Lower leg skin (tissue), 3 donors: ENCODE measurements at regions not wholly inside any gene's neighbourhood (a gene's known extent, or its start where the extent isn't known, plus 50 kb on each side); places are given as distances from the start of the nearest gene placed in this dataset.

Experiments
- POLR2A ChIP-seq, 2 donors: fragments of 450-650 bp; IDR thresholded peaks; one replicate each; pipeline ENCODE4 v1.6.1; 2016 to 2017; ENCODE audit warnings: antibody characterized with exemption in 2 of 2, mild to moderate bottlenecking in 1 of 2, moderate library complexity in 1 of 2
- TF ChIP-seq, protein P1 (sequence below), 3 donors: fragments of 450-650 bp; IDR thresholded peaks; one replicate each; pipeline ENCODE4 v1.5.1; 2016; ENCODE audit warnings: antibody characterized with exemption in 3 of 3, mild to moderate bottlenecking in 3 of 3, moderate library complexity in 2 of 3

DNA sequence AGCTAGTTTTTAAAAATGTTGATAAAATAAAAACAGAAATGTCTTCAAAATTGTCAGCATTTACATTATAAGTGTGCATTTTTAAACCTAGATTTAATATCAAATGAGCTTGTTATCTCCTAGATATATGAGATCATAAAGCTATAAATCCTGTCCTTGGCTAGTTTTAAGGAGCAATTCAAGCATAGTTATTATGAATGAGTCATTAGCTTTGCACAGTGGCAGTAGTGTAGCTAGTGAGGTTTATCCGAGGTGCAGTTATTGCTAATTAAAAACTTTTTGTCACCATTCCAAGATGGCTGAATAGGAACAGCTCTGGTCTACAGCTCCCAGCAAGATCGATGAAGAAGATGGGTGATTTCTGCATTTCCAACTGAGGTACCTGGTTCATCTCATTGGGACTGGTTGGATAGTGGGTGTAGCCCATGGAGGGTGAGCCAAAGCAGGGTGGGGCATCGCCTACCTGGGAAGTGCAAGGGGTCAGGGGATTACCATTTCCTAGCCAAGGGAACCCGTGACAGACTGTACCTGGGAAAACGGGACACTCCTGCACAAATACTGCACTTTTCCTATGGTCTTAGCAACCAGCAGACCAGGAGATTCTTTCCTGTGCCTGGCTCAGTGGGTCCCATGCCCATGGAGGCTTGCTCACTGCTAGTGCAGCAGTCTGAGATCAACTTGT is 108.8 kb upstream of the SYNCRIP start:
- TF ChIP-seq, protein P1, sequence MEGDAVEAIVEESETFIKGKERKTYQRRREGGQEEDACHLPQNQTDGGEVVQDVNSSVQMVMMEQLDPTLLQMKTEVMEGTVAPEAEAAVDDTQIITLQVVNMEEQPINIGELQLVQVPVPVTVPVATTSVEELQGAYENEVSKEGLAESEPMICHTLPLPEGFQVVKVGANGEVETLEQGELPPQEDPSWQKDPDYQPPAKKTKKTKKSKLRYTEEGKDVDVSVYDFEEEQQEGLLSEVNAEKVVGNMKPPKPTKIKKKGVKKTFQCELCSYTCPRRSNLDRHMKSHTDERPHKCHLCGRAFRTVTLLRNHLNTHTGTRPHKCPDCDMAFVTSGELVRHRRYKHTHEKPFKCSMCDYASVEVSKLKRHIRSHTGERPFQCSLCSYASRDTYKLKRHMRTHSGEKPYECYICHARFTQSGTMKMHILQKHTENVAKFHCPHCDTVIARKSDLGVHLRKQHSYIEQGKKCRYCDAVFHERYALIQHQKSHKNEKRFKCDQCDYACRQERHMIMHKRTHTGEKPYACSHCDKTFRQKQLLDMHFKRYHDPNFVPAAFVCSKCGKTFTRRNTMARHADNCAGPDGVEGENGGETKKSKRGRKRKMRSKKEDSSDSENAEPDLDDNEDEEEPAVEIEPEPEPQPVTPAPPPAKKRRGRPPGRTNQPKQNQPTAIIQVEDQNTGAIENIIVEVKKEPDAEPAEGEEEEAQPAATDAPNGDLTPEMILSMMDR (IDR thresholded peaks at IDR 0.05), result no peak
- no peak for TF ChIP-seq POLR2A (IDR thresholded peaks at IDR 0.05)
